Frontal cortex (tissue), 3 donors: ENCODE measurements at regions not wholly inside any gene's neighbourhood (a gene's known extent, or its start where the extent isn't known, plus 50 kb on each side); places are given as distances from the start of the nearest gene placed in this dataset.
A peak's percentile ranks its signal among the peaks of the same experiment; 100 is the strongest.
"Not testable (repeated sequence)": the region's sequence is repeated elsewhere in the genome, so short reads cannot be mapped to it uniquely, and the experiment has no call there.

Experiments
- DNase-seq, 2 donors: peaks; one replicate each; pipeline ENCODE4 v3.0.0; 2012; ENCODE audit warnings: low spot score in 2 of 2
- FAIRE-seq: peaks from 2 replicates; lab custom pipeline; 2012; peaks lifted over from hg19 to GRCh38; lab: Jason Lieb, UNC
- donor health status: control.
- donor health status: control.
- donor health status: control.

DNA sequence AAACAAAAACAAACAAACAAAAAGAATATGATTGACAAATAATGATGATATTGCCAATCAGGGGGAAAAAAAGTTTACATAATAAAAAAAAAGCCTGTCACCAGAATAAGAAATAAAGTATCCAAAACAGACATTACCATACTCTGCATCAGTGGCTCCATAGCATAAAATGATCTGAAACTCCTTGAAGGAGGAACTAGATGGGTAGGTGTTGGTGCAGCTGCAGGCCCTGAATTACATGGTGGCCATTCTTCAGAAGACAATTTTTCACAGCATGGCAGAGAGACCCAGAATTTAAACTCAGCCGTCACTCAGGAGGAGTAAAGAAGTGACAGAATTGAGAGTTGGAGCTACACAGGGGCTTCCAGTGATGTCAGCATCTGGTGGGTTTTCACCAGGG is 60.2 kb downstream of the GLUL start:
- DNase-seq: no peak
- no peak for FAIRE-seq

DNA sequence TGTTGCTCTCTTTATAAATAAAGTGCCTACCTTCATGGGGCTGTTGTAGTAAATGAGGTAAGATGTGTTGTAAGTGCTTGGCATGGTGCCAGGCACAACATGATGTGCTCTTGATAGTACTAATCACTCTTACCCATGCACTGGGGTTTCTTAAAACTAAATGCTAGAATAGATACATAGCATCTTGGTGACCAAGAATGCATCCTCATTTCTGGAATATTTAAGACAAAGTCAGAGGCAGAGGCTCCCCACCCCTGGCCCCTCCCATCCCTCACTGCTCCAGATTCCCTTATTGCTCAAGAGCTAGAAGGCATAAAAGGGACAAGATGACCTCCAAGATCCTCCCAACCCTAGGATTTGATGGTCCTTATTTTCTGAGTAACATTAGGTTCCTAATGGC is 61.3 kb downstream of the GLUL start:
- no peak for FAIRE-seq
- DNase-seq: no peak

DNA sequence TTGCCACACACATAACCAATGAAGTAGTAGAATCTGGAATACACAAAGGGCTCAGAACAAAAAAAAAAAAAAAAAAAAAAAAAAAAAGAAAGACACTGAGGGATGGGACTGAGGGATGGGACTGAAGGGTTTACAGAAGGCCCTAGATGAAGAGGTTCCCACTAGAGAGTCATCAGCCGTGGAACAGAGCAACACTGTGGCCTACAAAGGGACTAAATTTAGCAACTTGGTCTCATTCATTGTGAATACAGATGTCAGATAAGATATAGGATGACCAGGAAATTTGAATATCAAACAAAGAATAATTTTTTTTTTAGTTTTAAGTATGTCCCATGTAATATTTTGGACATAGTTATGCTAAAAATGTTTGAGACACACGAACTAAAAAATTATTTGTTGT is 62.1 kb downstream of the GLUL start:
- no peak for FAIRE-seq

GRCh38 chr1:182328591-182328990 is 63.0 kb downstream of the GLUL start:
- FAIRE-seq (no peak), DNase-seq (no peak)

More for the DNA sequence above, 62.1 kb downstream of the GLUL start:
- DNase-seq: no peak

DNA sequence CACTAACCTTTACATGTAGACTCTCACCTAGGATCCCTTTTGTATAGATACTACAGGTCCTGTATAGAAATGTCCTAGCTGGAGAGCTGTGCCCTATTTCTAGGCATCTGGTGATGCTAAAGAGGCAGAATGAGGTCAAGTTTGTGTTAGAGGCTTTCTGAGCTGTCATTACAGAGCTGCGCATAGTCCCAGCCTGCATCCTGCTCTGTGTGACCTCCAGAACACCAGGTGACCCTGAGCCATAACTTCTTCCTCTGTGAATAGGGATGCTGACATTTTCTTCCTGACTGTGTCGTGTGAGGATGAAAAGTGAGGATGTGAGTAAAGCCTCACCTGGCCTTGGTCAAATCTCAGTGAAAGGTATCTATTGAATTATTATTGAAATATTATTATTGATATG is 66.3 kb downstream of the GLUL start:
- FAIRE-seq: no peak
- no peak for DNase-seq

DNA sequence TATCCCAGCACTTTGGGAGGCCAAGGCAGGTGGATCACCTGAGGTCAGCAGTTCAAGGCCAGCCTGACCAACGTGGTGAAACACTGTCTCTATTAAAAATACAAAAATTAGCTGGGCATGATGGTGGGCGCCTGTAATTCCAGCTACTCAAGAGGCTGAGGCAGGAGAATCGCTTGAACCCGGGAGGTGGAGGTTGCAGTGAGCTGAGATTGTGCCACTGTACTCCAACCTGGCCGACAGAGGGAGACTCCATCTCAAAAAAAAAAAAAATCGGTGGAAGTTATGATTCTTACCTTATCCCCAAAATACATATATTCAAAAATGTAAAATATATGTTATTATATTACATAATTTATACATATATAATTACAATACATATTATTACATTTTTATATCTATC is 70.1 kb downstream of the GLUL start:
- DNase-seq, FAIRE-seq: not testable (repeated sequence)

GRCh38 chr1:182317611-182318161 is 73.9 kb downstream of the GLUL start:
- FAIRE-seq: no peak
- DNase-seq: no peak

DNA sequence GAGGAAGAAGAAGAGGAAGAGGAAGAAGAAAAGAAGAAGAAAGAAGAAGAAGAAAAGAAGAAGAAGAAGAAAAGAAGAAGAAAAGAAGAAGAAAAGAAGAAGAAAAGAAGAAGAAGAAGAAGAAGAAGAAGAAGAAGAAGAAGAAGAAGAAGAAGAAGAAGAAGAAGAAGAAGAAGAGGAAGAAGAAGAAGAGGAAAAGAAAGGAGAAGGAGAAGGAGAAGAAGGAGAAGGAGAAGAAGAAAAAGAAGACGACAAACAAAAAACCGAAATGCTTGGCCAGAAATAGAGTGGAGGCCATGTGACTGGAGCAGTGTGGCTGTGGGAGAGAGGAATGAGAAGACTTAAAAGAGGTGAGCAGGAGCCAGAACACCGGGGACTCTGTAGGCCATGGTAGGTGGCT is 75.1 kb downstream of the GLUL start:
- FAIRE-seq, DNase-seq: not testable (repeated sequence)

DNA sequence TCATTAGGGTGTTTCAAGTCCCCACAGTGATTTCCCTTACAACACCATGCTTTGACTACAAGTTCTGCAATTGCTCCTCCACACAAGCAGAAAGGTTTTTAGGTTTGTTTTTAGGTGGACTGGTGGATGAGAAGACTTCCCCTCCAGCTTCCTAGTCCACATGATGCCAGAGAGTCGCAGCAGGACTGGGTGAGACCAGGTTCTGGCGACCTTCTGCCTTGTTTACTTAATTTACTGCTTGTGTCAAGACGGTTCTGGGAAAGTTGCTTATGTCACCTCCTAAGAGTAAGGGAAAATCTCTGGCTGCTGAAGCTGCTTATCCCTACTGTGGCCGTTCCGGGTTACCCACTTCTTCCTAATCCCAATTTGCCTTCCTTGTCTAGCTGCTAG is 76.4 kb downstream of the GLUL start:
- FAIRE-seq: no peak
- no peak for DNase-seq

- no peak for FAIRE-seq
- no peak for DNase-seq
These were observed 81.8 kb downstream of the GLUL start for GRCh38 chr1:182309631-182310351.

DNA sequence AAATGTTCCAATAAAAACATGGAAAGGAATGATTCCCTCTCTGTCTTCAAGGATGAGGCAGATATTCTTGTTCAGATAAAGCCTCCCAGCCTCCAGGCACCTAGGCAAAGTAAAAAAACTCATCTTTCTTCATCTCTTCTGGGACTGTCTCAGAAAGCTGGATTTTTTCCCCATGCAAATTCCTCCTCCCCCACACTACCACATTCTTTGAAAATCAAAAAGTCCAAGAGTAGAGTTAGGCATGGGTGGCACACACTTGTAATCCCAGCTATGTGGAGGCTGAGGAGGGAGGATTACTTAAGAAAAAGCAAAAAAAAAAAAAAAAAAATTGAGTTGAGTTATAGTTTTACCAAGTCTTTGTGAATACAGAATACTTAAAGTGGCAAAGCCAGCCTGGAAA is 82.8 kb downstream of the GLUL start:
- FAIRE-seq (no peak), DNase-seq (no peak)

DNA sequence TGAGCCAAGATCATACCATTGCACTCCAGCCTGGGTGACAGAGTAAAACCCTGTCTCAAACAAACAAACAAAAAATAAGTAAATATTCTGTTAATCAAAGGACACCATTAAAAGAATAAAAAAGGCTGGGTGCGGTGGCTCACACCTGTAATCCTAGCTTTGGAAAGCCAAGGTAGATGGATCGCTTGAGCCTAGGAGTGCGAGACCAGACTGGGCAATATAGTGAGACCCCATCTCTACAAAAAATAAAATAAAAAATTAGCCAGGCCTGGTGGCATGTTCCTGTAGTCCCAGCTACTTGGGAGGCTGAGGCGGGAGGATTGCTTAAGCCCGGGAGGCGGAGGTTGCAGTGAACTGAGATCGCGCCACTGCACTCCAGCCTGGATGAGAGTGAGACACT is 84.1 kb downstream of the GLUL start:
- not testable (repeated sequence) for DNase-seq, FAIRE-seq

GRCh38 chr1:182305861-182306260 is 85.7 kb downstream of the GLUL start:
- FAIRE-seq: no peak

DNA sequence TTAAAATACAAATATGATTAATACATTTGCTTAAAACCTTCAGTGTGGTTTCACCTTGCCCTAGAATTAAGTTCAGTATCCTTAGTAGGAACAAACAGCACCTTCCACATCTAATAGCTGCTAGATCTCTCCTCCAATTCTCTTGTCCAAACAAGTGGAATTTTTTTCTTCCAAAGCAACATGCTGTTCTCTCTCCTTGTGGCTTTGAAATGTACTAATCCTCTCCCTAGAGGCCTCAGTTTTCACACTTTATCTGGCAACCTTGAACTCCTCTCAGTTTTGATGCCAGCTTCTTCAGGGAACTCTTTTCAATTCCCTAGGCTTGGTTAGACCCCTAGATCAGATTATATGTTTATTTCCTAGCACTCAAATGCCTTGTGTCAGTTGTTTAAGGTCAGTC is 87.0 kb downstream of the GLUL start:
- FAIRE-seq (no peak), DNase-seq (no peak)

More at GRCh38 chr1:182305861-182306260, 85.7 kb downstream of the GLUL start:
- DNase-seq: no peak

DNA sequence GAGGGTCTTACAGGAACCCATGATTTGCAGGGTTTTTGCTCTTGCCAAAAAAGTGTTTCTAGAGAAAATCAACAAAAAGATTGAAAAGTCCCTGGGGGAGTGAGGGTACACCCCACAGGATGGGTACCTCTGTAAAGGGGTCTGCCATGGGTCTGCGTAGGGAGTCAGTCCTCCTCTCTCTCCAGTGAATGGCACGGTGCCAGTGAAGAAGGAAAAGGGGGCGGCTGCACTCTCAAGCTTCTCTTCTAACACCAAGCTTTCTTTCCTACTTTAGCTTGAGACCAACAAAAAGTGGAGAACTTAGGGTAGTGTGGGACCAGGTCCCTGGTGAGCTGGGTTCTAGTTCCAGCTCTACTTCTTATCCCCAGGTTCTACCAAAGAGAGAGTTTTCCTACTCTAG is 87.4 kb downstream of the GLUL start:
- DNase-seq: no peak
- no peak for FAIRE-seq

GRCh38 chr1:182303778-182304177 is 87.8 kb downstream of the GLUL start:
- FAIRE-seq: no peak

GRCh38 chr1:182301467-182302198 is 90.0 kb downstream of the GLUL start:
- peak; percentile 93 for FAIRE-seq
- peak; percentile 39 to 55 for DNase-seq

More at GRCh38 chr1:182303778-182304177, 87.8 kb downstream of the GLUL start:
- no peak for DNase-seq

- no peak for FAIRE-seq
These were observed 90.6 kb downstream of the GLUL start for GRCh38 chr1:182301026-182301436.

GRCh38 chr1:182299728-182300616 is 91.6 kb downstream of the GLUL start:
- peak in 1 of 2 donors; percentile 25 for DNase-seq
- no peak for FAIRE-seq

More at GRCh38 chr1:182301026-182301436, 90.6 kb downstream of the GLUL start:
- DNase-seq: no peak
